ENCODE measurements at regions not wholly inside any gene's neighbourhood (a gene's known extent, or its start where the extent isn't known, plus 50 kb on each side); places are given as distances from the start of the nearest gene placed in this dataset.

DNA sequence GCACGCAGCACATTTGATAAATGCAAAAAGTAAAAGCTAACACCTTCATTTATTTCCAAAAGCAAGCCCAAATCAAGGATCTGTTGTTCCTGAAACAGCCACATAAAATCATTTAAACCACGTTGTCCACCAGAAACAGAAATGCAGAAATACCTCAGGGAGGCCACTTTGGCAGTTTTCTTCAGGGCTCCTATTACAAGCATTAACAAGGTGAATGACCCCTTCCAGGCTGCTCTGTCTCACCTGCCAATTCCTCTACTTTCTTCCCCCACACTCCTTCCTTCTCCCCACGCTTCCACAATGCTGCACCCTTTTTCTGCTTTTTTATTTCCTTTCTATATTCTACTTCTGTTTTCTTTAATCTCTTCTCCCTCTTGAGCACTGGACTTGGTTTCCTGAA, 55.0 kb upstream of the PTGFRN start:
- TF ChIP-seq, protein P1, sequence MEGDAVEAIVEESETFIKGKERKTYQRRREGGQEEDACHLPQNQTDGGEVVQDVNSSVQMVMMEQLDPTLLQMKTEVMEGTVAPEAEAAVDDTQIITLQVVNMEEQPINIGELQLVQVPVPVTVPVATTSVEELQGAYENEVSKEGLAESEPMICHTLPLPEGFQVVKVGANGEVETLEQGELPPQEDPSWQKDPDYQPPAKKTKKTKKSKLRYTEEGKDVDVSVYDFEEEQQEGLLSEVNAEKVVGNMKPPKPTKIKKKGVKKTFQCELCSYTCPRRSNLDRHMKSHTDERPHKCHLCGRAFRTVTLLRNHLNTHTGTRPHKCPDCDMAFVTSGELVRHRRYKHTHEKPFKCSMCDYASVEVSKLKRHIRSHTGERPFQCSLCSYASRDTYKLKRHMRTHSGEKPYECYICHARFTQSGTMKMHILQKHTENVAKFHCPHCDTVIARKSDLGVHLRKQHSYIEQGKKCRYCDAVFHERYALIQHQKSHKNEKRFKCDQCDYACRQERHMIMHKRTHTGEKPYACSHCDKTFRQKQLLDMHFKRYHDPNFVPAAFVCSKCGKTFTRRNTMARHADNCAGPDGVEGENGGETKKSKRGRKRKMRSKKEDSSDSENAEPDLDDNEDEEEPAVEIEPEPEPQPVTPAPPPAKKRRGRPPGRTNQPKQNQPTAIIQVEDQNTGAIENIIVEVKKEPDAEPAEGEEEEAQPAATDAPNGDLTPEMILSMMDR (IDR thresholded peaks at IDR 0.05), result no peak
- TF ChIP-seq EZH2 (IDR thresholded peaks at IDR 0.05) (no peak), EZH2phosphoT487 (IDR thresholded peaks at IDR 0.05) (no peak)
